ENCODE measurements at regions not wholly inside any gene's neighbourhood (a gene's known extent, or its start where the extent isn't known, plus 50 kb on each side); places are given as distances from the start of the nearest gene placed in this dataset.

DNA sequence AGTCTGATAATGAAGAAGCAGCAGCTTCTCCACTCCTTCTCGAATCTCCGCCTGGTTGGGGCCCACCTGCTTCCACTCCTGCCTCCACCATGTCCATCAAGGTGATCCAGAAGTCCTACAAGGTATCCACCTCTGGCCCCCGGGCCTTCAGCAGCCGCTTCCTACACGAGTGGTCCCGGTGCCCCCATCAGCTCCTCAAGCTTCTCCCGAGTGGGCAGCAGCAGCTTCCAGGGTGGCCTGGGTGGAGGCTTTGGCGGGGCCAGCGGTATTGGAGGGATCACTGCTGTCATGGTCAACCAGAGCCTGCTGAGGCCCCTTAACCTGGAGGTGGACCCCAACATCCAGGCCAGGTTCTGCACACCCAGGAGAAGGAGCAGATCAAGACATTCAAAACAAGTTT, 381.0 kb upstream of the USP15 start:
- no peak overlapping the region for H3K4me3 ChIP-seq (ENCODE audit: low read depth, low read length)
- no peak for DNase-seq (ENCODE audit: low read depth)

DNA sequence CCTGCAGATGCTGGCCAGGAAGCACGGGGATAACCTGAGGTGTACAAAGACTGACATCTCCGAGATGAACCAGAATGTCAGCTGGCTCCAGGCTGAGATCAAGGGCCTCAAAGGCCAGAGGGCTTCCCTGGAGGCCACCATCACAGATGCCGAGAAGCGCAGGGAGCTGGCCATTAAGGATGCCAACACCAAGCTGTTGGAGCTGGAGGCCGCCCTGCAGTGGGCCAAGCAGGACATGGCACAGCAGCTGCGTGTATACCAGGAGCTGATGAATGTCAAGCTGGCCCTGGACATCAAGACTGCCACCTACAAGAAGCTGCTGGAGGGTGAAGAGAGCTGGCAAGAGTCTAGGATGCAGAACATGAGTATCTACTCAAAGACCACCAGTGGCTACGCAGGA, 380.0 kb upstream of the USP15 start:
- H3K4me3 ChIP-seq (ENCODE audit: low read depth, low read length): no peak overlapping the region
- no peak for DNase-seq (ENCODE audit: low read depth)
- TF ChIP-seq, protein P1, sequence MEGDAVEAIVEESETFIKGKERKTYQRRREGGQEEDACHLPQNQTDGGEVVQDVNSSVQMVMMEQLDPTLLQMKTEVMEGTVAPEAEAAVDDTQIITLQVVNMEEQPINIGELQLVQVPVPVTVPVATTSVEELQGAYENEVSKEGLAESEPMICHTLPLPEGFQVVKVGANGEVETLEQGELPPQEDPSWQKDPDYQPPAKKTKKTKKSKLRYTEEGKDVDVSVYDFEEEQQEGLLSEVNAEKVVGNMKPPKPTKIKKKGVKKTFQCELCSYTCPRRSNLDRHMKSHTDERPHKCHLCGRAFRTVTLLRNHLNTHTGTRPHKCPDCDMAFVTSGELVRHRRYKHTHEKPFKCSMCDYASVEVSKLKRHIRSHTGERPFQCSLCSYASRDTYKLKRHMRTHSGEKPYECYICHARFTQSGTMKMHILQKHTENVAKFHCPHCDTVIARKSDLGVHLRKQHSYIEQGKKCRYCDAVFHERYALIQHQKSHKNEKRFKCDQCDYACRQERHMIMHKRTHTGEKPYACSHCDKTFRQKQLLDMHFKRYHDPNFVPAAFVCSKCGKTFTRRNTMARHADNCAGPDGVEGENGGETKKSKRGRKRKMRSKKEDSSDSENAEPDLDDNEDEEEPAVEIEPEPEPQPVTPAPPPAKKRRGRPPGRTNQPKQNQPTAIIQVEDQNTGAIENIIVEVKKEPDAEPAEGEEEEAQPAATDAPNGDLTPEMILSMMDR (conservative IDR thresholded peaks at IDR 0.05; ENCODE audit: low read depth, low read length): no peak

More for the DNA sequence above, 381.0 kb upstream of the USP15 start:
- TF ChIP-seq, protein P1 (conservative IDR thresholded peaks at IDR 0.05; ENCODE audit: low read depth, low read length): no peak

DNA sequence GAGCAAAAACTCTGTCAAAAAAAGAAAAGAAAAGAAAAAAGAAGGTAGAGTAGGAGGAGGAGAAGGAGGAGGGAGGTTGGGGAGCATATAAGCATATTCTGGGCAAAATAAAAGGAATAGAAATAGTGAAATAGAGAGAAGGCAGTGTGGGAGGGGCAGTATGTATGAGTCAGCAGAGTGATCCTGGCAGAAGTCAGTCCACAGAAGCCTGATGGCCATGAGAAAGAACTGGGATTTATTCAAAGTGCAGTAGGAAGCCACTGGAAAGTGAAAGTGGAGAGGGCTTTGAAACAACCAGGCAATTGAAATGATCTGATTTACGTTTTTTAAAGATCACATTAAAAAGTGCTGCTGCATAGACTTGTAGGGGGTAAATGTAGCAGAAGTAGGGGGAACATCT, 368.6 kb upstream of the USP15 start:
- no peak overlapping the region for H3K4me3 ChIP-seq (ENCODE audit: low read depth, low read length)
- DNase-seq (ENCODE audit: low read depth): no peak
- TF ChIP-seq, protein P1 (conservative IDR thresholded peaks at IDR 0.05; ENCODE audit: low read depth, low read length): no peak

DNA sequence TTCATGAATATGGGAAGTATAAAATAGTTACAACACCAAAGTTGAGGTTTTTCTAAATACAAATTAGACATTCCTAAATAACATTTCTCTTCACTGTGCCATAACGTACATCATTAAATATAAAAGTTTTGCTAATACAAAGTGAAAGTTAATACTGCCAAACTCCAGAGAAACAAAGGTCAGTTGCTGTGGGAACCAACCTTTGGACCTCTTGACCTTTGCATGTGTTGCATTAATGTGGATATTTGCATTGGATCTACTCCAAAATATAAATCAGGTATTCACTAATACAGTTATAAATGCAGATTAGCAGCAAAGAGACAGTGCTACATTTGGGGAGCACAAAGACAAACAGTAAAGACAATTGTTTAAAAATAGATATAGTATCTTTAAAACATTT, 366.0 kb upstream of the USP15 start:
- DNase-seq (ENCODE audit: low read depth): no peak
- TF ChIP-seq, protein P1 (conservative IDR thresholded peaks at IDR 0.05; ENCODE audit: low read depth, low read length): no peak
- H3K4me3 ChIP-seq (ENCODE audit: low read depth, low read length): no peak overlapping the region

DNA sequence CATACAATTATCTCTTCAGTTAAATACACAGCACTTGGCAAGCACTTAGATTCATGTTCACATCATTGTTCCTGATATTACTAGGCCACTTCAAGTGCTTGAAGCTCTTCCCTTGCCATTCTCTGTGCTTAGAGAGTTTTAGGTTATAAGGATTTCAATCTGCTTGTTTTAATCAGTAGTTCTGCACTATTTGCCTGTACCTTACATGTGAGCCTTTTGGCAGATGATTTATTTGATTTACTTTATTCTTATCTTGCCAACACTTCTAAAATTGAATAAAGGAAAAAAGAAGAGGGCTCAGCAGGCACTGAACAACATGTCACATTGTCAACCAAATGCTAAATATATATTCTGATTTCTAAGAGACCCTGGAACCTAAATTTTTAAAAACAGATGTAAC, 363.8 kb upstream of the USP15 start:
- no peak overlapping the region for H3K4me3 ChIP-seq (ENCODE audit: low read depth, low read length)
- DNase-seq (ENCODE audit: low read depth): no peak
- TF ChIP-seq, protein P1 (conservative IDR thresholded peaks at IDR 0.05; ENCODE audit: low read depth, low read length): no peak

DNA sequence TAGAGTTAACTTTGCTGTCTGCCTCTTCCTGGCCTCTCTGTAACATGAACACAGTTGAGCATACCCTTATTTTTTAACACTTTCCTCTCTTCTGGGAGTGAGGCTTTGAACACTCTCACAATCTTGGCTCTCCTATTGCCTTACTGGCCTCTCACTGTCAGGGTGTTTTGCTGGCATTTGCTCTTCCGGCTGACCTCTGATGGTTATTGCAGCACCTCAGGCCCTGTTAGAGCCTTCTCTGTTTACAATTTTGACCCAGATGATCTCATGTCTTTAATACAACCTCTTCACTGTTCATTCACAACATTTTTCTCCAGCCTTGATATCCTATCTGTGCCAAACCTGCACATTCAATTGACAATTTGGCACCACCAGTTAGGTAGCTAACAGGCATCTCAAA, 357.8 kb upstream of the USP15 start:
- TF ChIP-seq, protein P1 (conservative IDR thresholded peaks at IDR 0.05; ENCODE audit: low read depth, low read length): no peak
- DNase-seq (ENCODE audit: low read depth): no peak
- H3K4me3 ChIP-seq (ENCODE audit: low read depth, low read length): no peak overlapping the region

DNA sequence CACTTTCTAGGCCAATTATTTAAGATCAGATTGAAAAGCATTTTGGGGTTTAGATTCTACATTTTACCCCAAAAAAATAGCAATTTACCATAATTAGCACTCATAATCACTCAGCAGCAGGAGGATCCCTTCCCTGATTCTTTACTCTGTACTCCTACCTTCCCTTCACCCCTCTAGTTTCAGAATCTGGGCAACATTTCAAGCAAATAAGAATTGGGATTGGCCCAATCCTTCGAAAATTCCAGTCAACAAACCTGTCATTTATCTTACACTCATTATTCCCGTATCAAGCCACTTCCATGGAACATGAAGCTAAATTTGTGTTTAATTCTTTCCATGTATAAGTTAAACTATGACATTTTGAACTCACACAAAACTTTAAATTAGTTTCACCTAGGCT, 349.1 kb upstream of the USP15 start:
- DNase-seq (ENCODE audit: low read depth): no peak
- no peak overlapping the region for H3K4me3 ChIP-seq (ENCODE audit: low read depth, low read length)
- TF ChIP-seq, protein P1 (conservative IDR thresholded peaks at IDR 0.05; ENCODE audit: low read depth, low read length): no peak

Data from epithelial cell of proximal tubule (primary cell).